Gastroesophageal sphincter (tissue), 2 donors: ENCODE measurements at regions not wholly inside any gene's neighbourhood (a gene's known extent, or its start where the extent isn't known, plus 50 kb on each side); places are given as distances from the start of the nearest gene placed in this dataset.

ENCODE experiments used
- EP300 ChIP-seq: sonication (generic); formaldehyde crosslinking; IDR thresholded peaks from one replicate; pipeline ENCODE4 v1.6.1; 2017; ENCODE audit warnings: antibody characterized with exemption, mild to moderate bottlenecking
- POLR2A ChIP-seq, 2 donors: fragments of 450-650 bp; IDR thresholded peaks; one replicate each; pipeline ENCODE4 v1.6.1; 2017; ENCODE audit warnings: antibody characterized with exemption in 2 of 2, mild to moderate bottlenecking in 2 of 2, moderate library complexity in 1 of 2

DNA sequence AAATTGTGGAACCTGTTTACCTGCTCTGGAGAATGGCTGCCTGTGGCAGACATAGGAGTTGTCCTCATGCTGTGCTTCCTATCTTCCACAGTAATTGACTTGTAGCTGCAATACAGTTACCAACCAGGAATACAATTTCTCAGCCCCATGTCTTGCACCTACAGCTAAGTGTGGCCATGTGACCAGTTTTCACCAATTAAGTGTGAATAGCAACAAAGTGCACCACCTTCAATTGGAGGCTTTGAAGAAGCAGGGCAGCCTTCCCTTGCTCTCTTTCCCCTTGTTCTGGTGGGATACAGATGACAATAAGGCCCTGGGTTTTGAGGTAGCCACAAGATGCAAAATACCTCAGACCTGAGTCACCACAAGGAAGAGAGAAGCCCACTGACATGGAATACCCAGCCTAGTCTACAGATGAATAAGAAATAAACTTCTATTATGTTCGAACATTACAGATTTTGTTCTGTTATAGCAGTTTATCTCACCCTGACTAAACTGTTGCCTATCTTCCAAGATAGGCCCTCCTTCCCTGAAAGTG lies 70.2 kb upstream of the S1PR1 start:
- no peak for TF ChIP-seq POLR2A (IDR thresholded peaks at IDR 0.05)
- no peak for TF ChIP-seq EP300
